Right renal pelvis (tissue), 4 donors: ENCODE measurements at regions not wholly inside any gene's neighbourhood (a gene's known extent, or its start where the extent isn't known, plus 50 kb on each side); places are given as distances from the start of the nearest gene placed in this dataset.

ENCODE experiments used
- DNase-seq, 4 donors: peaks; one replicate each; pipeline ENCODE4 v3.0.0-alpha.2; 2013; ENCODE audit warnings: low read depth in 4 of 4, low spot score in 3 of 4, missing footprints in 1 of 4

- no peak for DNase-seq
These were observed 92.6 kb upstream of the LGALSL start for GRCh38 chr2:64361151-64361938.

DNA sequence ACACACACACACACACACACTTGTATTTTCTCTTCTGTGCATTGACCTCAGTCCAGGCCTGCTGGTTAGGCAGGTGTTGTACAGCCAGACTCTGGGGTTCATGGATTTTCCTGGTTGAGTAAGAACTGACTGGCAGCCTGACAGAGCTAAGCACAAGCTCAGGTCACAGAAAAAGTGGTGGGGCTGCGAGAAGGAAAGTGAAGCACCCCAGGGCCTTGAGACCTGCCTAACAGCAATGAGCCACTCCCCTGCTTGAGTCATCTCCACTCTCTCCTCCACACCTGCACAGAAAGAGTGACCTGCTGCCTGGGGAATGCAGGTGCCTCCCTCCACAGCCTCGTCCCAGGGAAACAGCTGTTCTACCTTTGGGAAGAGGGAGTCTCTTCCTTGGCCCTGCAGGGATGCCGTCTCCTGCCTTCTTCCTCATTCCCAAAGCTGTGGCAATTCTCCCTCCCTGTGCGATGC lies 91.4 kb upstream of the LGALSL start:
- no peak for DNase-seq

GRCh38 chr2:64363140-64363539 lies 90.8 kb upstream of the LGALSL start:
- DNase-seq, result no peak

DNA sequence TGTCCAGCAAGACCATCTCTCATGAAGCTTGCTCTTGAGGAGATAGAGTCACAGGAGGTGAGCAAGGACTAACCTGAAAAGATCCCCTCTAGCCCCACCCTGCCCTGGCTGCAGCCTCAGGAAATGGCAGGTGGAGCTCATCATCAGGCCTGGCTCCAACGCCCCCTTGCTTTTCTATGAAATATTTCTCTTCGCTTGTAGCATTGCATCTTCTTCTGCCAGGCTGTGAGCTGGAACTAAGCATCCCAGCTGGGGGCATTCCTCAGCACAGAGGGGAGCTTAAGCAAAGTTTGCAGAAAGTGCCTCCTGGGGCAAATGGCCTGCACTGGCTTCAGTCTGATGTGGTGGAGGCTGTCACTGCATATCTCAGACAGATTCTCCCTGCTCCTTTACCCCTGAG lies 90.1 kb upstream of the LGALSL start:
- no peak for DNase-seq

DNA sequence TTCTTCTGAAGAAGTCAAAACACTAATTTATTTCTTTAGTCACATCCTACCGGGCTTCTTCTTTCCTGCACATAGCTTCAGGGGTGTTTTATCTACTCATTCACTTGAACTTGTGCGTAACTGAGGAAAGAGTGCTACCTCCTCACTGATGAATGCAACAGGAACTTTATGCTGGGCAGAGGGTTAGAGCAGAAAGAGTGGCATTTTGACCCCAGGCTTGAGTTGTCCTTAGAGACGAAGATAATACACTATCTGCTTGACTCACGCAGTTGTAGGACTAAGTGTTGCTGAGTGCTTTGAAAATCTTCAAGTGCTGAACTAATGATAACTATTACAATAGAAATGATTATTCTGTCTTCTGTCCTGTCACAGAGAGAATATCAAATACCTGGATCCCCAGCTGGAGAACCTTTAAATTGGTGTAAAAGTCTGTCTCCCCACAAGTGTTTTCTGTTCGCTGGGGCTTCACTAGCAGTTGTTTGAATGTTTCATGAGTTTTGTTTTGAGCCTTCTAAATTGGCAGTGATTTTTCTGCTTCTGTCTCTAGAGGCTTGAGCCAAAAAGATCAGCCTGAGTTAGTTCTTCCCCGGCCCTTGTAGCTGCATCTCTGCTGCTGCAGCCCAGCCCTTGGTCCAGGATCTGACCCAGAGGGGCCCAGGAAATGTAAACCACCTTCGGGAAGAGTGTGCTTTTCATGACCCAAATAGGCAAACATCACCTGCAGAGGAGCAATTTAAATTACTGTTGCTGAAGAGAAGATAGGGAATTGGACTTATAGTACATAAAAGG lies 86.3 kb upstream of the LGALSL start:
- DNase-seq, result no peak

GRCh38 chr2:64369706-64370105 lies 84.3 kb upstream of the LGALSL start:
- no peak for DNase-seq

DNA sequence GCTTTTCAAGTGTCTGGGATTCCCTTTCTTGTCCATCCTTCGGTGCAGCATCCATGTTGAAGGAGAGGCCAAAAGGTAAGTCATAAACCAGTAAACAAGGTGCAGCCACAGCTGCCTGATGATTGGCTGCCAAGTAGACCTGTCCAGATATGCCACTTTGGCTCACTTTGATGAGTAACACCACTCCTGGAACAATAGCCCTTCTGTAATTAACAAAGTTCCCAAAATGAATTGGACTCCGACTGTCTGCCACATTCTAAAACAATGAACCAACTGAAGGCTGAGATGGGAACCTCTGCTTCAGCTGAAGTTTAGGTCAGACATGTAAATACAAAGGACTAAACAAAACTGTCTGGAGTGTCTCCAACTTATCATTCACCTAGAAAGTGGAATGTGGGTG lies 82.2 kb upstream of the LGALSL start:
- no peak for DNase-seq

- no peak for DNase-seq
These were observed 79.3 kb upstream of the LGALSL start for GRCh38 chr2:64374686-64375085.

DNA sequence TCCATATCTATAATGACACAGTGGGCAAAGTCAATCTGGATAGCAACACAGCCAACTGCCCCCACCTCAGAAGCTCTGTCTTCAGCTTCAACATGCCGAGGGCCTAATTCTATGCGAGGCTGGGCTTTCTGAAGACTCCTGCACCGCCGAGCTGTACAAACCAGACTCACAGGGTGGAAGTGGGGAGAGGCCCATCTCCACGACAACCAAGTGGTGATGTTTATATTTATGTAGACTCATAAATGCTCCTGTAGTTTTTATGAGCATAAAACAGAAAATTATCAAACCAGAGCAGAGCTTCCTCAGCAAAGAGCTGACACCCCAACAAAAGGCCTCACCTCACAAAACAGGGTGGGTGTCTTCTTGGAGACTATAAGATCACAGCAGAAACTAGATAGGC lies 77.0 kb upstream of the LGALSL start:
- DNase-seq, result no peak

GRCh38 chr2:64379186-64379585 lies 74.8 kb upstream of the LGALSL start:
- DNase-seq, result no peak

- DNase-seq, result no peak
These were observed 73.0 kb upstream of the LGALSL start for GRCh38 chr2:64380853-64381527.

- DNase-seq, result no peak
These were observed 70.9 kb upstream of the LGALSL start for GRCh38 chr2:64383016-64383591.

DNA sequence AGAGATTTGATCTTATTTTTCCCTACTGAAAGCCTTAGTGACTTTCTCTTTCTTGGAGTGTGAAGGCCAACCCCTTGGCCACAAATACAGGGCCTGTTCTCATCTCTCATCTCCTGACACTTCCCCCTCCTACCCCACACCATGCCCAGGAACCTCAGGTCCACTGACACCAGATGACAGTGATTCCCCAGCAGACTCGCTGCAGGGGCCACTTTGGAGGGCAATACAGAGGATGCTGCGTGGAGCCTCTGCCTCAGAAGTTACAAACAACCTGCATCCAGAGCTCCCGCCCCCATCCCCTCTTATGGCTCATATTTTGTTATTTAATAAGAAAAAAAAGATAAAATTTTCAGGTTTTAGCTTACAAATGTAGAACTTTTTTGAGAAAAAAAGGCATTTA lies 70.1 kb upstream of the LGALSL start:
- no peak for DNase-seq

GRCh38 chr2:64386676-64387075 lies 67.3 kb upstream of the LGALSL start:
- DNase-seq, result no peak

DNA sequence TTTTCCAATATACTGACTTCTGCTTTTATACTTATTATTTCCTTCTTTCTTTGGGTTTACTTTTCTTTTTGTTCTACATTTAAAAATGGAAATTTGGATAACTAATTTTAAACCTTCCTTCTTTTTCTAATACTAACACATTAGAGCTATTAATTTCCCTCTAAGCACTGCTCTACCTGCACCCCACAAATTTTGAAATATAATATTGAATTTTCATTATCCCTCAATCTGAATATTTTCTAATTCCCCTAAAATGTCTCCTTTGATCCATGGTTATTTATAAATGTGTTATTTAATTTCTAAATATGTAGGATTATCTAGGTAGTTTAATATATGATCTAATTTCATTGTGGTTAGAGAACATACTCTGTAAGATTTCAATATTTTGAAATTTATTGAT lies 63.4 kb upstream of the LGALSL start:
- DNase-seq, result no peak

GRCh38 chr2:64391424-64391823 lies 62.5 kb upstream of the LGALSL start:
- no peak for DNase-seq

DNA sequence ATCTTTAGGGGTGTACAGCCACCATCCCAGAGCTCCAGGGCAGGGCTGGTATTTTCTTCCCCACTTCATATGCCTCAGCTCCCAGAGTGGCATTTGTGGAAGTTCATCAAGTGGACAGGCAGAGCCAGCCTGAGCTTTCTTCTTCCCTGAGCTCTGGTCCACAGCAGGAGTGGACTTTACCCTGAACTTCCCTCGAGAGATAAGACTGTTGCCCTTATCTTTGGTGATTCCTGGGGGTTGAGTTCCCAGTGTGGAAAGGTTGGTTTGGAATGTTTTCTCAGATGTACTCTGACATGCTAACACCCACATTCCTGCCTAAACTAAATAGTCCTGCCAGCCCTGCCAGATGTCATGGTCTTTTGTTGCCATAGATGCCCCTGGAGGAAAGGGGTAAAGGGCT lies 62.0 kb upstream of the LGALSL start:
- no peak for DNase-seq

DNA sequence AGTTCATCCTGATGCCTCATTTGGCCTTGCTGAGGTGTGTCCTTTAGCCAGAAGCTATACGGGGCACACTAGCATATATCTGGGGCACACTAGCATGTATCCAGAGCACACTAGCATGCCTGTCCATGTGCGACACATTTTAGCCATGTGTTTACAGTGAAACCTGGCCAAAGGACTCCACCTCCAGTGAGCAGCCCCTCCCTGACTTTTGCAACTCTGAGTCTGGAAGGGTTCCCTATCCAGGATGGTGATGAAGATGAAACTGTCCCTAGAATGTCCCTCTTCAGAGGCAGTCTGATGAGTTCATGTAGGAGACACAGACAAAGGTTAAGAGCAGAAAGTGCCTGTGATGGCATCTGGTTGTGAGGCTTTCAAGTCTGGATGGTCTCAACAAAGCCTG lies 61.4 kb upstream of the LGALSL start:
- no peak for DNase-seq

DNA sequence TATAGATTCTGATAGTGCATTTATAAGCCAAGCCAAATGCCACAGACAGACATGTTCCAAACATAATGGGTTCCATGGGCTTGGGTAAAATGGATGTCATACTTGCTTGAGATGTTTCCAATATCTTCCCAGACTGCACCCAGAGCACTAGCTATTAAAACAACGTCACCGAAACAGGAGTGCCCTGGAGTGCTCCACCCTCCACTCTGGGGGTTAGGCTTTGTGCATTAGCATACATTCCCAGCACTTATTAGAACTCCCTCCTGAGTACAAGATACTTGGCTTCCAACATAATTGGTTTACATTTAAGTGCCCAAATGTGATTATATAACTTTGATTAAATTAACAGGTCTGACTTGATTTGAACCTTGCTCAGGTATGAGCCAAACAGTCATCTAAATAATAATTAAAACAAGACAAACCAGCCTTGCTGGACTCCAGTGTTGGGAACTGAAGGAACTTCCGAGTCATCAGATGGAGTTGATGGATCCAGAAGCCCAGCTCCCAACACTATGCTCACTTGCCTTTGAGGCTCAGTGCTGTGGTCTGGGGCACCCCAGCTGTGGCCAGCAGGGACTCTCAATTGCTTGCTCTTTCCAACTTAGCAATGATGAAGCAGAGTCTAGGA lies 60.5 kb upstream of the LGALSL start:
- no peak for DNase-seq

- DNase-seq, result no peak
These were observed 59.8 kb upstream of the LGALSL start for GRCh38 chr2:64394153-64394552.

GRCh38 chr2:64396001-64396400 lies 58.0 kb upstream of the LGALSL start:
- no peak for DNase-seq
